Activated T-helper 2 cell treated with anti-CD3 and anti-CD28 coated beads, Interferon-gamma antibody, Interleukin-2, Interleukin-4, amounts not matched to agents 10 μg/mL and 5 μg/mL and 100 μg/mL, durations not matched to agents 14 hours and 24 hours and 36 hours (primary cell): ENCODE measurements at regions not wholly inside any gene's neighbourhood (a gene's known extent, or its start where the extent isn't known, plus 50 kb on each side); places are given as distances from the start of the nearest gene placed in this dataset.

ENCODE experiments used
- DNase-seq: peaks from one replicate; pipeline ENCODE4 v3.0.0; 2021; ENCODE audit warnings: low spot score
- H3K27ac Mint-ChIP-seq: one replicate; pipeline ENCODE4 v1.8.0; 2021; ENCODE audit warnings: mixed read lengths
- H3K27me3 Mint-ChIP-seq: one replicate; pipeline ENCODE4 v1.8.0; 2021; ENCODE audit warnings: low read depth, mixed read lengths
- H3K36me3 Mint-ChIP-seq: one replicate; pipeline ENCODE4 v1.8.0; 2021; ENCODE audit warnings: low read depth, mixed read lengths
- H3K4me1 Mint-ChIP-seq: one replicate; pipeline ENCODE4 v1.8.0; 2021; ENCODE audit warnings: low read depth, mixed read lengths
- H3K4me3 Mint-ChIP-seq: one replicate; pipeline ENCODE4 v1.8.0; 2021; ENCODE audit warnings: low read depth, mild to moderate bottlenecking, moderate library complexity, mixed read lengths
- H3K9me3 Mint-ChIP-seq: one replicate; pipeline ENCODE4 v1.8.0; 2021; ENCODE audit warnings: mixed read lengths
- intact Hi-C: fragments of 100-400 bp; cut with micrococcal nuclease; formaldehyde crosslinking; loops from one replicate; pipeline ENCODE4 v1.15.1; 2023

GRCh38 chr12:90085494-90086274 is 377.0 kb upstream of the ATP2B1 start:
- no peak for DNase-seq
- Mint-ChIP-seq H3K27me3 (no peaks in the 10 kb centered on the region), H3K4me3 (no peak overlapping the region), H3K27ac (no peak overlapping the region), H3K9me3 (no peaks in the 10 kb centered on the region), H3K4me1 (peaks cover 7% of the 10 kb centered on the region), H3K36me3 (no peaks in the 10 kb centered on the region)
- intact Hi-C loops, result loop anchor here (10.0 kb wide), 1 partner anchor 221 kb away; no protein-coding TSS in a partner anchor

GRCh38 chr12:90084018-90084417 is 375.4 kb upstream of the ATP2B1 start:
- intact Hi-C loops, result loop anchor here (10.0 kb wide), 1 partner anchor 219 kb away; no protein-coding TSS in a partner anchor
- DNase-seq, result no peak
- Mint-ChIP-seq H3K36me3 (no peaks in the 10 kb centered on the region), H3K27ac (no peak overlapping the region), H3K27me3 (peaks cover 2% of the 10 kb centered on the region), H3K4me3 (no peak overlapping the region), H3K9me3 (no peaks in the 10 kb centered on the region), H3K4me1 (peaks cover 6% of the 10 kb centered on the region)

- no peak overlapping the region for H3K4me3 Mint-ChIP-seq
- H3K27ac Mint-ChIP-seq, result no peak overlapping the region
- H3K27me3 Mint-ChIP-seq, result peaks cover 3% of the 10 kb centered on the region
- H3K9me3 Mint-ChIP-seq, result no peaks in the 10 kb centered on the region
- intact Hi-C loops, result loop anchor here (10.0 kb wide), 1 partner anchor 216 kb away; no protein-coding TSS in a partner anchor
- no peak for DNase-seq
- peaks cover 23% of the 10 kb centered on the region for H3K4me1 Mint-ChIP-seq
- H3K36me3 Mint-ChIP-seq, result no peaks in the 10 kb centered on the region
Measured at GRCh38 chr12:90080616-90081015, 372.0 kb upstream of the ATP2B1 start.

GRCh38 chr12:90079529-90080210 is 371.0 kb upstream of the ATP2B1 start:
- no peak for DNase-seq
- peaks cover 6% of the 10 kb centered on the region for H3K27me3 Mint-ChIP-seq
- no peak overlapping the region for H3K27ac Mint-ChIP-seq
- intact Hi-C loops, result loop anchor here (10.0 kb wide), 1 partner anchor 215 kb away; no protein-coding TSS in a partner anchor
- no peaks in the 10 kb centered on the region for H3K36me3 Mint-ChIP-seq
- H3K4me1 Mint-ChIP-seq, result peaks cover 26% of the 10 kb centered on the region
- H3K9me3 Mint-ChIP-seq, result no peaks in the 10 kb centered on the region
- H3K4me3 Mint-ChIP-seq, result no peak overlapping the region

GRCh38 chr12:90078344-90078743 is 369.7 kb upstream of the ATP2B1 start:
- H3K4me3 Mint-ChIP-seq, result no peak overlapping the region
- H3K27me3 Mint-ChIP-seq, result peaks cover 9% of the 10 kb centered on the region
- no peaks in the 10 kb centered on the region for H3K9me3 Mint-ChIP-seq
- H3K27ac Mint-ChIP-seq, result no peak overlapping the region
- no peaks in the 10 kb centered on the region for H3K36me3 Mint-ChIP-seq
- intact Hi-C loops, result no loop called here
- peaks cover 26% of the 10 kb centered on the region for H3K4me1 Mint-ChIP-seq
- no peak for DNase-seq

GRCh38 chr12:90077756-90078155 is 369.1 kb upstream of the ATP2B1 start:
- intact Hi-C loops, result loop anchor here (2.0 kb wide), 1 partner anchor 35 kb away; no protein-coding TSS in a partner anchor
- Mint-ChIP-seq H3K27ac (no peak overlapping the region), H3K36me3 (no peaks in the 10 kb centered on the region), H3K4me1 (peaks cover 26% of the 10 kb centered on the region), H3K27me3 (peaks cover 11% of the 10 kb centered on the region), H3K4me3 (no peak overlapping the region), H3K9me3 (no peaks in the 10 kb centered on the region)
- DNase-seq, result no peak

GRCh38 chr12:90076851-90077319 is 368.2 kb upstream of the ATP2B1 start:
- H3K27me3 Mint-ChIP-seq, result peaks cover 13% of the 10 kb centered on the region
- no peaks in the 10 kb centered on the region for H3K36me3 Mint-ChIP-seq
- H3K4me3 Mint-ChIP-seq, result no peak overlapping the region
- DNase-seq, result no peak
- intact Hi-C loops, result loop anchor here (2.0 kb wide), 1 partner anchor 34 kb away; no protein-coding TSS in a partner anchor
- H3K27ac Mint-ChIP-seq, result no peak overlapping the region
- peaks cover 26% of the 10 kb centered on the region for H3K4me1 Mint-ChIP-seq
- H3K9me3 Mint-ChIP-seq, result no peaks in the 10 kb centered on the region

- no peaks in the 10 kb centered on the region for H3K9me3 Mint-ChIP-seq
- intact Hi-C loops, result loop anchor here (2.0 kb wide), 1 partner anchor 33 kb away; no protein-coding TSS in a partner anchor
- H3K27ac Mint-ChIP-seq, result no peak overlapping the region
- peaks cover 26% of the 10 kb centered on the region for H3K4me1 Mint-ChIP-seq
- H3K27me3 Mint-ChIP-seq, result peaks cover 15% of the 10 kb centered on the region
- DNase-seq, result no peak
- no peaks in the 10 kb centered on the region for H3K36me3 Mint-ChIP-seq
- no peak overlapping the region for H3K4me3 Mint-ChIP-seq
Measured at GRCh38 chr12:90075685-90076084, 367.0 kb upstream of the ATP2B1 start.

- no peaks in the 10 kb centered on the region for H3K36me3 Mint-ChIP-seq
- H3K27ac Mint-ChIP-seq, result no peak overlapping the region
- intact Hi-C loops, result no loop called here
- peaks cover 16% of the 10 kb centered on the region for H3K27me3 Mint-ChIP-seq
- H3K4me1 Mint-ChIP-seq, result peaks cover 25% of the 10 kb centered on the region
- H3K9me3 Mint-ChIP-seq, result no peaks in the 10 kb centered on the region
- no peak for DNase-seq
- H3K4me3 Mint-ChIP-seq, result no peak overlapping the region
Measured at GRCh38 chr12:90074086-90074485, 365.4 kb upstream of the ATP2B1 start.

GRCh38 chr12:90071996-90072395 is 363.4 kb upstream of the ATP2B1 start:
- H3K36me3 Mint-ChIP-seq, result no peaks in the 10 kb centered on the region
- DNase-seq, result no peak

GRCh38 chr12:90069711-90070110 is 361.1 kb upstream of the ATP2B1 start:
- no peaks in the 10 kb centered on the region for H3K9me3 Mint-ChIP-seq
- no peak for DNase-seq
- peaks cover 15% of the 10 kb centered on the region for H3K27me3 Mint-ChIP-seq
- intact Hi-C loops, result no loop called here
- H3K27ac Mint-ChIP-seq, result no peak overlapping the region
- H3K4me1 Mint-ChIP-seq, result peaks cover 2% of the 10 kb centered on the region
- no peaks in the 10 kb centered on the region for H3K36me3 Mint-ChIP-seq
- no peak overlapping the region for H3K4me3 Mint-ChIP-seq

More at GRCh38 chr12:90071996-90072395, 363.4 kb upstream of the ATP2B1 start:
- no peak overlapping the region for H3K4me3 Mint-ChIP-seq
- peaks cover 19% of the 10 kb centered on the region for H3K27me3 Mint-ChIP-seq
- peaks cover 15% of the 10 kb centered on the region for H3K4me1 Mint-ChIP-seq
- intact Hi-C loops, result no loop called here
- H3K27ac Mint-ChIP-seq, result no peak overlapping the region
- no peaks in the 10 kb centered on the region for H3K9me3 Mint-ChIP-seq

GRCh38 chr12:90067791-90068190 is 359.2 kb upstream of the ATP2B1 start:
- DNase-seq, result no peak
- Mint-ChIP-seq H3K9me3 (no peaks in the 10 kb centered on the region), H3K4me1 (peaks cover 2% of the 10 kb centered on the region), H3K4me3 (no peak overlapping the region), H3K27me3 (peaks cover 11% of the 10 kb centered on the region), H3K27ac (no peak overlapping the region), H3K36me3 (no peaks in the 10 kb centered on the region)
- intact Hi-C loops, result no loop called here
